ENCODE measurements at regions not wholly inside any gene's neighbourhood (a gene's known extent, or its start where the extent isn't known, plus 50 kb on each side); places are given as distances from the start of the nearest gene placed in this dataset.

GRCh38 chr22:47598864-47599263, 836.4 kb downstream of the TBC1D22A start:
- no peak for DNase-seq (ENCODE audit: low read depth, low spot score)
- ATAC-seq = no peak
- no peaks in the 10 kb centered on the region for H3K9me3 ChIP-seq (ENCODE audit: control insufficient read depth, insufficient read depth, low read depth, low read length)
- H3K4me1 ChIP-seq (ENCODE audit: control insufficient read depth, insufficient read depth, low read length) = no peaks in the 10 kb centered on the region
- POLR2A ChIA-PET = no interaction called here
- BruUV-seq (replicated peaks) = no TSS peak
- H3K36me3 ChIP-seq (ENCODE audit: control insufficient read depth, insufficient read depth, low read length) = no peaks in the 10 kb centered on the region
- in situ Hi-C loops (cut with HindIII; ENCODE audit: low pct_unique_long_range_greater_than_20kb, low sequenced_read_pairs) = no loop called here
- intact Hi-C loops (cut with micrococcal nuclease; ENCODE audit: unreplicated experiment) = no loop called here
- H3K27ac ChIP-seq (ENCODE audit: low read length) = no peak overlapping the region
- H3K4me3 ChIP-seq (ENCODE audit: low read depth in 2 of 2, low read length in 2 of 2) = no peak overlapping the region
- CTCF ChIA-PET = interaction anchor here (0.6 kb wide), 1 partner anchor 106 kb away, joined by 3 read pairs; no protein-coding TSS in a partner anchor
- no peaks in the 10 kb centered on the region for H3K27me3 ChIP-seq (ENCODE audit: control insufficient read depth, insufficient read depth, low read length)
- no peak for TF ChIP-seq CTCF (IDR thresholded peaks at IDR 0.05)
- no peak for TF ChIP-seq POLR2AphosphoS5 (IDR thresholded peaks at IDR 0.05; ENCODE audit: low read depth, low read length)
- TF ChIP-seq SIN3A (IDR thresholded peaks at IDR 0.05; ENCODE audit: borderline replicate concordance, insufficient read depth, low read depth, low read length) = no peak
- TF ChIP-seq TCF7L2 (IDR thresholded peaks at IDR 0.05; ENCODE audit: low read depth, low read length) = no peak
- TF ChIP-seq REST (IDR thresholded peaks at IDR 0.05; ENCODE audit: insufficient read depth in 1 of 2, low read depth in 2 of 2, low read length in 1 of 2) = no peak

DNA sequence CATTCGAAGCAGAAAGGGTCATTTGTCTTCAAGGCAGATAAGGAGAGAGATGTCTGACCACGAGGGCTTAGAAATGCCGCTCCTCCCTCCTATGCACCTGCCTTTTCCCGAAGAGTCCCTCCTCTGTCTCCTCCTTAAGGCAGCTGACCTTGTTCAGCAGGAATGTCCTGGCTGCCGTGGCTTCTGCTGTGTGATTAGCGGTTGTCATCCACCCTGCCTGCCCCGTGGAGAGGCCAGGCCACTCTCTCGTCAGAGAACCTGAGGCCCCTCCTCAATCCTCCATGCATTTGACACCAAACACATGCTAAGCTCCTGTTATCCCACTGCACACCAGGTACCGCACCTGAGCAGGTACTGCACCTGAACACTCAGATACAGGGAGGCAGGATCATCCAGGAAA, 834.6 kb downstream of the TBC1D22A start:
- DNase-seq (ENCODE audit: low read depth, low spot score) = no peak
- Histone ChIP-seq H3K27me3 (ENCODE audit: control insufficient read depth, insufficient read depth, low read length) (no peaks in the 10 kb centered on the region), H3K36me3 (ENCODE audit: control insufficient read depth, insufficient read depth, low read length) (no peaks in the 10 kb centered on the region), H3K4me3 (ENCODE audit: low read depth in 2 of 2, low read length in 2 of 2) (no peak overlapping the region), H3K9me3 (ENCODE audit: control insufficient read depth, insufficient read depth, low read depth, low read length) (no peaks in the 10 kb centered on the region), H3K27ac (ENCODE audit: low read length) (no peak overlapping the region), H3K4me1 (ENCODE audit: control insufficient read depth, insufficient read depth, low read length) (no peaks in the 10 kb centered on the region)
- no peak for ATAC-seq
- in situ Hi-C loops (cut with HindIII; ENCODE audit: low pct_unique_long_range_greater_than_20kb, low sequenced_read_pairs) = no loop called here
- BruUV-seq (replicated peaks) = no TSS peak
- ChIA-PET CTCF (no interaction called here), POLR2A (no interaction called here)
- no peak for TF ChIP-seq SIN3A (IDR thresholded peaks at IDR 0.05; ENCODE audit: borderline replicate concordance, insufficient read depth, low read depth, low read length)
- TF ChIP-seq REST (IDR thresholded peaks at IDR 0.05; ENCODE audit: insufficient read depth in 1 of 2, low read depth in 2 of 2, low read length in 1 of 2) = no peak
- no peak for TF ChIP-seq TCF7L2 (IDR thresholded peaks at IDR 0.05; ENCODE audit: low read depth, low read length)
- no peak for TF ChIP-seq CTCF (IDR thresholded peaks at IDR 0.05)
- no peak for TF ChIP-seq POLR2AphosphoS5 (IDR thresholded peaks at IDR 0.05; ENCODE audit: low read depth, low read length)
- intact Hi-C loops (cut with micrococcal nuclease; ENCODE audit: unreplicated experiment) = no loop called here

Data from Panc1 (cell line).